ENCODE measurements at regions not wholly inside any gene's neighbourhood (a gene's known extent, or its start where the extent isn't known, plus 50 kb on each side); places are given as distances from the start of the nearest gene placed in this dataset.
A peak's percentile ranks its signal among the peaks of the same experiment; 100 is the strongest.

GRCh38 chr10:2950546-2950945 lies 116.8 kb upstream of the PFKP start:
- DNase-seq (ENCODE audit: low spot score): no peak

GRCh38 chr10:2949948-2950354 lies 117.4 kb upstream of the PFKP start:
- no peak for DNase-seq (ENCODE audit: low spot score)

GRCh38 chr10:2949221-2949947 lies 118.0 kb upstream of the PFKP start:
- no peak for DNase-seq (ENCODE audit: low spot score)

GRCh38 chr10:2948127-2948854 lies 119.1 kb upstream of the PFKP start:
- no peak for DNase-seq (ENCODE audit: low spot score)

- no peak for DNase-seq (ENCODE audit: low spot score)
Observed at GRCh38 chr10:2944788-2945187, 122.6 kb upstream of the PFKP start.

- DNase-seq (ENCODE audit: low spot score): no peak
Observed at GRCh38 chr10:2943932-2944614, 123.3 kb upstream of the PFKP start.

GRCh38 chr10:2942938-2943337 lies 124.4 kb upstream of the PFKP start:
- no peak for DNase-seq (ENCODE audit: low spot score)

- no peak for DNase-seq (ENCODE audit: low spot score)
Observed at GRCh38 chr10:2938869-2939268, 128.5 kb upstream of the PFKP start.

- DNase-seq (ENCODE audit: low spot score): no peak
Observed at GRCh38 chr10:2936816-2937215, 130.5 kb upstream of the PFKP start.

GRCh38 chr10:2935647-2936386 lies 131.5 kb upstream of the PFKP start:
- no peak for DNase-seq (ENCODE audit: low spot score)

GRCh38 chr10:2933924-2934323 lies 133.4 kb upstream of the PFKP start:
- DNase-seq (ENCODE audit: low spot score): no peak

GRCh38 chr10:2933519-2933918 lies 133.8 kb upstream of the PFKP start:
- no peak for DNase-seq (ENCODE audit: low spot score)

- no peak for DNase-seq (ENCODE audit: low spot score)
Observed at GRCh38 chr10:2933071-2933470, 134.3 kb upstream of the PFKP start.

- no peak for DNase-seq (ENCODE audit: low spot score)
Observed at GRCh38 chr10:2929480-2930258, 137.7 kb upstream of the PFKP start.

GRCh38 chr10:2927958-2928840 lies 139.1 kb upstream of the PFKP start:
- peak; percentile 73 for DNase-seq (ENCODE audit: low spot score)

GRCh38 chr10:2926918-2927660 lies 140.3 kb upstream of the PFKP start:
- no peak for DNase-seq (ENCODE audit: low spot score)

GRCh38 chr10:2925631-2926030 lies 141.7 kb upstream of the PFKP start:
- no peak for DNase-seq (ENCODE audit: low spot score)

- DNase-seq (ENCODE audit: low spot score): no peak
Observed at GRCh38 chr10:2924431-2924830, 142.9 kb upstream of the PFKP start.

- no peak for DNase-seq (ENCODE audit: low spot score)
Observed at GRCh38 chr10:2921956-2922680, 145.2 kb upstream of the PFKP start.

Measured in germinal center (tissue), 1 donor.